ENCODE measurements at regions not wholly inside any gene's neighbourhood (a gene's known extent, or its start where the extent isn't known, plus 50 kb on each side); places are given as distances from the start of the nearest gene placed in this dataset.

GRCh38 chr14:71720978-71721624 is 211.1 kb upstream of the RGS6 start:
- Histone ChIP-seq H3K27ac (no peak overlapping the region), H3K4me3 (no peak overlapping the region), H3K36me3 (no peaks in the 10 kb centered on the region), H3K27me3 (no peaks in the 10 kb centered on the region), H3K4me1 (no peaks in the 10 kb centered on the region), H3K9me3 (no peaks in the 10 kb centered on the region)
- intact Hi-C loops (cut with DNase I; ENCODE audit: low total_unique reads) (no loop called here), in situ Hi-C loops (cut with MboI; ENCODE audit: low sequenced_read_pairs in 4 of 4) (no loop called here)
- ATAC-seq (no peak), DNase-seq (no peak)
- TF ChIP-seq CTCF (IDR thresholded peaks at IDR 0.05 in 4 of 5, conservative IDR thresholded peaks at IDR 0.05 in 1 of 5), result peak in 1 of 5 experiments; percentile 33
- no peak for TF ChIP-seq POLR2A (IDR thresholded peaks at IDR 0.05)

- Histone ChIP-seq H3K4me3 (no peak overlapping the region), H3K4me1 (no peaks in the 10 kb centered on the region), H3K9me3 (no peaks in the 10 kb centered on the region), H3K27me3 (no peaks in the 10 kb centered on the region), H3K27ac (no peak overlapping the region), H3K36me3 (no peaks in the 10 kb centered on the region)
- no peak for TF ChIP-seq POLR2A (IDR thresholded peaks at IDR 0.05)
- no peak for TF ChIP-seq CTCF (IDR thresholded peaks at IDR 0.05 in 4 of 5, conservative IDR thresholded peaks at IDR 0.05 in 1 of 5)
- ATAC-seq, result no peak
- in situ Hi-C loops (cut with MboI; ENCODE audit: low sequenced_read_pairs in 4 of 4) (no loop called here), intact Hi-C loops (cut with DNase I; ENCODE audit: low total_unique reads) (no loop called here)
- DNase-seq, result no peak
These were observed 210.4 kb upstream of the RGS6 start for GRCh38 chr14:71721791-71722190.

- in situ Hi-C loops (cut with MboI; ENCODE audit: low sequenced_read_pairs in 4 of 4), result no loop called here
- no peak for ATAC-seq
- intact Hi-C loops (cut with DNase I; ENCODE audit: low total_unique reads), result no loop called here
- TF ChIP-seq POLR2A (IDR thresholded peaks at IDR 0.05), result no peak
- no peak for TF ChIP-seq CTCF (IDR thresholded peaks at IDR 0.05 in 4 of 5, conservative IDR thresholded peaks at IDR 0.05 in 1 of 5)
- Histone ChIP-seq H3K4me1 (no peaks in the 10 kb centered on the region), H3K27me3 (no peaks in the 10 kb centered on the region), H3K36me3 (no peaks in the 10 kb centered on the region), H3K9me3 (no peaks in the 10 kb centered on the region), H3K4me3 (no peak overlapping the region), H3K27ac (no peak overlapping the region)
- no peak for DNase-seq
These were observed 209.3 kb upstream of the RGS6 start for GRCh38 chr14:71722885-71723284.

DNA sequence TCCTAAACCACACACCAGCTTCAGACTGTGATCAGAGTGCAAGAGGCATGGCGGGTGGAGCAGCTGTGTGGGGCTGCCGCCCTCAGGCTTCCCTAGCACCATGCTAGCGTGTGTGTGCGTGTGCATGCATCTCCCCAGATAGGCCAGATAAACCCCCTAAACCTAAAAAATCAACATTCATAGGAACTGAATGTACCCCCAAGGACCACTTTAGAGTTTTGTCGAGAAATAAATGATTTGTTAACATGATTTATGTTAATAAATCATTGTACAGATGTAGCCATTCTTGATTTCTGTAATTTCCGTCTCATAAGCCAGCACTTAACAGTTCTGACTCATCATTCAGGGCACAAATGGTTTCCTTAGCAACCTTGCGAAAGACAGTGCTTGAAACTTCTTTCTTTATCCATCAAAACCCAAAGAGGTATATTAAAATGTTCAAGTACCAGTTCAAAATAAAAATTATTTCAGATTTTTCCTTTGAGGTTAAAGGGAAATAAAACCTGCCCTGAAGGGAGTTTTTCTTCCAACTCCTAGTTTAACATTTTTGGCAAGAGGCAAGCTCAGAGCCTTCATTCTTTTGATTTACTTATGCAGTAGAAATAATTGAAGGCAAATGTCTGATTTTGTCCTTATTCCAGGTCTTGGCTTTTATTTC is 206.2 kb upstream of the RGS6 start:
- no peak overlapping the region for H3K27ac ChIP-seq

More for the DNA sequence above, 206.2 kb upstream of the RGS6 start:
- H3K36me3 ChIP-seq, result no peaks in the 10 kb centered on the region
- no peaks in the 10 kb centered on the region for H3K9me3 ChIP-seq
- ATAC-seq, result no peak
- in situ Hi-C loops (cut with MboI; ENCODE audit: low sequenced_read_pairs in 4 of 4) (no loop called here), intact Hi-C loops (cut with DNase I; ENCODE audit: low total_unique reads) (no loop called here)
- DNase-seq, result no peak
- H3K4me1 ChIP-seq, result no peaks in the 10 kb centered on the region
- TF ChIP-seq CTCF (IDR thresholded peaks at IDR 0.05 in 4 of 5, conservative IDR thresholded peaks at IDR 0.05 in 1 of 5) (no peak), POLR2A (IDR thresholded peaks at IDR 0.05) (no peak)
- no peaks in the 10 kb centered on the region for H3K27me3 ChIP-seq
- H3K4me3 ChIP-seq, result no peak overlapping the region

Measured in gastrocnemius medialis (tissue), 4 donors.